Breast epithelium (tissue), 4 donors: ENCODE measurements at regions not wholly inside any gene's neighbourhood (a gene's known extent, or its start where the extent isn't known, plus 50 kb on each side); places are given as distances from the start of the nearest gene placed in this dataset.

Experiments
- DNase-seq, 2 donors: peaks; one replicate each; pipeline ENCODE4 v3.0.0-alpha.2; 2019; ENCODE audit warnings: low spot score in 2 of 2
- H3K27ac ChIP-seq, 2 donors: fragments of 200-600 bp; sonication (generic) in 1 of 2; one replicate each; pipeline ENCODE4 v1.5.1; 2016 to 2019; ENCODE audit warnings: mild to moderate bottlenecking in 1 of 2
- H3K27me3 ChIP-seq, 2 donors: fragments of 200-600 bp; sonication (generic) in 1 of 2; one replicate each; pipeline versions ENCODE4 v1.5.1 to v1.6.0; 2017 to 2019; ENCODE audit warnings: control low read depth in 1 of 2, mild to moderate bottlenecking in 1 of 2
- H3K36me3 ChIP-seq: fragments of 200-600 bp; one replicate; pipeline ENCODE4 v1.5.1; 2019
- H3K4me1 ChIP-seq, 2 donors: fragments of 200-600 bp; sonication (generic); one replicate each; pipeline ENCODE4 v1.5.1; 2016 to 2019; ENCODE audit warnings: control low read depth in 1 of 2
- H3K4me3 ChIP-seq, 3 donors: fragments of 200-600 bp; sonication (generic); 1 replicate in 2 of 3; 2 replicates in 1 of 3; pipeline ENCODE4 v1.5.1; 2016 to 2019; ENCODE audit warnings: mild to moderate bottlenecking in 3 of 3, moderate library complexity in 2 of 3
- H3K9me3 ChIP-seq, 2 donors: fragments of 200-600 bp; sonication (generic) in 1 of 2; one replicate each; pipeline ENCODE4 v1.5.1; 2016 to 2019; ENCODE audit warnings: control low read depth in 1 of 2
- CTCF ChIP-seq, 3 donors: fragments of 450-650 bp; IDR thresholded peaks; one replicate each; pipeline ENCODE4 v1.5.1; 2016 to 2017; ENCODE audit warnings: antibody characterized with exemption in 3 of 3, mild to moderate bottlenecking in 3 of 3, moderate library complexity in 3 of 3
- POLR2A ChIP-seq: fragments of 450-650 bp; IDR thresholded peaks from one replicate; pipeline ENCODE4 v1.6.1; 2016; ENCODE audit warnings: antibody characterized with exemption, mild to moderate bottlenecking, moderate library complexity
- POLR2AphosphoS5 ChIP-seq, 3 donors: sonication (generic); formaldehyde crosslinking; IDR thresholded peaks; one replicate each; pipeline ENCODE4 v1.6.1; 2017; ENCODE audit warnings: antibody characterized with exemption in 3 of 3
- intact Hi-C: fragments of 100-400 bp; cut with DNase I; formaldehyde crosslinking; loops from one replicate; pipeline ENCODE4 v1.15.1; 2023; ENCODE audit warnings: low total_unique reads

- intact Hi-C loops: no loop called here
- H3K27ac ChIP-seq: no peak overlapping the region
- TF ChIP-seq POLR2A (no peak), POLR2AphosphoS5 (IDR thresholded peaks at IDR 0.05) (no peak), CTCF (IDR thresholded peaks at IDR 0.05) (no peak)
- no peak overlapping the region for H3K4me3 ChIP-seq
- H3K27me3 ChIP-seq: no peaks in the 10 kb centered on the region
- no peaks in the 10 kb centered on the region for H3K36me3 ChIP-seq
- H3K9me3 ChIP-seq: no peaks in the 10 kb centered on the region
- DNase-seq: no peak
- H3K4me1 ChIP-seq: no peaks in the 10 kb centered on the region
Observed at GRCh38 chr1:232430467-232430866, 199.5 kb downstream of the SIPA1L2 start.

GRCh38 chr1:232428786-232429530 is 201.0 kb downstream of the SIPA1L2 start:
- Histone ChIP-seq H3K36me3 (no peaks in the 10 kb centered on the region), H3K27ac (peak overlapping the region in 1 of 2 donors; percentile 33), H3K27me3 (no peaks in the 10 kb centered on the region), H3K9me3 (no peaks in the 10 kb centered on the region), H3K4me3 (no peak overlapping the region), H3K4me1 (no peaks in the 10 kb centered on the region)
- intact Hi-C loops: no loop called here
- DNase-seq: no peak
- TF ChIP-seq POLR2A: no peak
- no peak for TF ChIP-seq CTCF (IDR thresholded peaks at IDR 0.05)
- no peak for TF ChIP-seq POLR2AphosphoS5 (IDR thresholded peaks at IDR 0.05)

GRCh38 chr1:232428036-232428645 is 201.8 kb downstream of the SIPA1L2 start:
- no peak for DNase-seq
- Histone ChIP-seq H3K27me3 (no peaks in the 10 kb centered on the region), H3K9me3 (no peaks in the 10 kb centered on the region), H3K27ac (no peak overlapping the region), H3K4me1 (no peaks in the 10 kb centered on the region), H3K4me3 (no peak overlapping the region), H3K36me3 (no peaks in the 10 kb centered on the region)
- no peak for TF ChIP-seq CTCF (IDR thresholded peaks at IDR 0.05)
- no peak for TF ChIP-seq POLR2AphosphoS5 (IDR thresholded peaks at IDR 0.05)
- TF ChIP-seq POLR2A: no peak
- intact Hi-C loops: no loop called here

GRCh38 chr1:232426801-232427200 is 203.1 kb downstream of the SIPA1L2 start:
- H3K27ac ChIP-seq: no peak overlapping the region
- H3K4me3 ChIP-seq: no peak overlapping the region
- H3K4me1 ChIP-seq: no peaks in the 10 kb centered on the region
- no peak for DNase-seq
- no peaks in the 10 kb centered on the region for H3K36me3 ChIP-seq
- no peak for TF ChIP-seq CTCF (IDR thresholded peaks at IDR 0.05)
- TF ChIP-seq POLR2A: no peak
- TF ChIP-seq POLR2AphosphoS5 (IDR thresholded peaks at IDR 0.05): no peak
- H3K9me3 ChIP-seq: no peaks in the 10 kb centered on the region
- intact Hi-C loops: no loop called here
- H3K27me3 ChIP-seq: no peaks in the 10 kb centered on the region

GRCh38 chr1:232425421-232425820 is 204.5 kb downstream of the SIPA1L2 start:
- DNase-seq: no peak
- intact Hi-C loops: no loop called here
- Histone ChIP-seq H3K9me3 (no peaks in the 10 kb centered on the region), H3K4me1 (no peaks in the 10 kb centered on the region), H3K27me3 (no peaks in the 10 kb centered on the region), H3K36me3 (no peaks in the 10 kb centered on the region), H3K4me3 (no peak overlapping the region), H3K27ac (no peak overlapping the region)
- TF ChIP-seq CTCF (IDR thresholded peaks at IDR 0.05) (no peak), POLR2AphosphoS5 (IDR thresholded peaks at IDR 0.05) (no peak), POLR2A (no peak)
